Tibial nerve (tissue), 4 donors: ENCODE measurements at regions not wholly inside any gene's neighbourhood (a gene's known extent, or its start where the extent isn't known, plus 50 kb on each side); places are given as distances from the start of the nearest gene placed in this dataset.

Experiments used
- DNase-seq, 2 donors: peaks; one replicate each; pipeline ENCODE4 v3.0.0-alpha.2; 2019; ENCODE audit warnings: low spot score in 2 of 2
- H3K27ac ChIP-seq, 4 donors: fragments of 200-600 bp; sonication (generic) in 3 of 4; one replicate each; pipeline ENCODE4 v1.5.1; 2017 to 2019; ENCODE audit warnings: mild to moderate bottlenecking in 1 of 4
- H3K27me3 ChIP-seq, 2 donors: fragments of 200-600 bp; sonication (generic) in 1 of 2; one replicate each; pipeline versions ENCODE4 v1.5.1 to v1.6.0; 2017 to 2019
- H3K36me3 ChIP-seq, 3 donors: fragments of 200-600 bp; sonication (generic); one replicate each; pipeline ENCODE4 v1.5.1; 2018 to 2019
- H3K4me1 ChIP-seq, 4 donors: fragments of 200-600 bp; sonication (generic) in 3 of 4; one replicate each; pipeline ENCODE4 v1.5.1; 2017 to 2019
- H3K4me3 ChIP-seq, 4 donors: fragments of 200-600 bp; sonication (generic) in 3 of 4; one replicate each; pipeline ENCODE4 v1.5.1; 2017 to 2019; ENCODE audit warnings: mild to moderate bottlenecking in 1 of 4, moderate library complexity in 1 of 4
- H3K9me3 ChIP-seq, 4 donors: fragments of 200-600 bp; sonication (generic) in 3 of 4; one replicate each; pipeline ENCODE4 v1.5.1; 2017 to 2019
- CTCF ChIP-seq, 5 experiments: fragments of 200-600 bp in 3 of 5; fragments of 450-650 bp in 2 of 5; sonication (generic) in 3 of 5; IDR thresholded peaks; one replicate each; pipeline ENCODE4 v1.5.1; 2016 to 2019; ENCODE audit warnings: antibody characterized with exemption in 5 of 5, mild to moderate bottlenecking in 3 of 5, moderate library complexity in 2 of 5
- EP300 ChIP-seq, 2 donors: sonication (generic); formaldehyde crosslinking; IDR thresholded peaks; one replicate each; pipeline ENCODE4 v1.6.1; 2017; ENCODE audit warnings: antibody characterized with exemption in 2 of 2, mild to moderate bottlenecking in 1 of 2
- POLR2A ChIP-seq, 2 donors: fragments of 450-650 bp; IDR thresholded peaks; one replicate each; pipeline ENCODE4 v1.6.1; 2017; ENCODE audit warnings: antibody characterized with exemption in 2 of 2, mild to moderate bottlenecking in 2 of 2, moderate library complexity in 2 of 2
- WGBS, 2 donors: methylation state at CpG; one replicate each; pipeline ENCODE4 v1.1.5; 2018; 5-methylcytosine and 5-hydroxymethylcytosine counted together

- WGBS, 2 donors = 40 to 64% methylated on average over 4 of the region's 4 CpGs
- no peaks in the 10 kb centered on the region for H3K27me3 ChIP-seq
- TF ChIP-seq POLR2A (IDR thresholded peaks at IDR 0.05) = no peak
- TF ChIP-seq EP300 (IDR thresholded peaks at IDR 0.05) = no peak
- TF ChIP-seq CTCF (IDR thresholded peaks at IDR 0.05) = no peak
- H3K4me3 ChIP-seq = no peak overlapping the region
- H3K27ac ChIP-seq = no peak overlapping the region
- H3K4me1 ChIP-seq = no peaks in the 10 kb centered on the region
- no peak for DNase-seq
- no peaks in the 10 kb centered on the region for H3K9me3 ChIP-seq
- H3K36me3 ChIP-seq = no peaks in the 10 kb centered on the region
These were observed 193.4 kb downstream of the FBXO15 start for GRCh38 chr18:73954268-73954667.

- DNase-seq = no peak
- Histone ChIP-seq H3K9me3 (no peaks in the 10 kb centered on the region), H3K27me3 (no peaks in the 10 kb centered on the region), H3K4me3 (no peak overlapping the region), H3K27ac (no peak overlapping the region), H3K36me3 (no peaks in the 10 kb centered on the region), H3K4me1 (no peaks in the 10 kb centered on the region)
- 56 to 67% methylated on average over 7 of the region's 7 CpGs for WGBS, 2 donors
- TF ChIP-seq EP300 (IDR thresholded peaks at IDR 0.05) (no peak), CTCF (IDR thresholded peaks at IDR 0.05) (no peak), POLR2A (IDR thresholded peaks at IDR 0.05) (no peak)
These were observed 195.2 kb downstream of the FBXO15 start for GRCh38 chr18:73952296-73952946.

GRCh38 chr18:73950116-73950700 lies 197.4 kb downstream of the FBXO15 start:
- no peaks in the 10 kb centered on the region for H3K36me3 ChIP-seq
- DNase-seq = no peak
- TF ChIP-seq CTCF (IDR thresholded peaks at IDR 0.05) = no peak
- TF ChIP-seq POLR2A (IDR thresholded peaks at IDR 0.05) = no peak
- TF ChIP-seq EP300 (IDR thresholded peaks at IDR 0.05) = no peak
- no peaks in the 10 kb centered on the region for H3K9me3 ChIP-seq
- H3K4me1 ChIP-seq = no peaks in the 10 kb centered on the region
- no peak overlapping the region for H3K4me3 ChIP-seq
- H3K27me3 ChIP-seq = no peaks in the 10 kb centered on the region
- H3K27ac ChIP-seq = no peak overlapping the region
- WGBS, 2 donors = 81% methylated on average over 2 of the region's 2 CpGs

GRCh38 chr18:73948497-73948896 lies 199.1 kb downstream of the FBXO15 start:
- H3K27me3 ChIP-seq = no peaks in the 10 kb centered on the region
- TF ChIP-seq EP300 (IDR thresholded peaks at IDR 0.05) (no peak), POLR2A (IDR thresholded peaks at IDR 0.05) (no peak), CTCF (IDR thresholded peaks at IDR 0.05) (no peak)
- H3K27ac ChIP-seq = no peak overlapping the region
- DNase-seq = no peak
- H3K4me1 ChIP-seq = no peaks in the 10 kb centered on the region
- no peaks in the 10 kb centered on the region for H3K9me3 ChIP-seq
- 86 to 90% methylated on average over 3 of the region's 3 CpGs for WGBS, 2 donors
- no peak overlapping the region for H3K4me3 ChIP-seq
- no peaks in the 10 kb centered on the region for H3K36me3 ChIP-seq

- no peak for TF ChIP-seq EP300 (IDR thresholded peaks at IDR 0.05)
- TF ChIP-seq CTCF (IDR thresholded peaks at IDR 0.05) = no peak
- TF ChIP-seq POLR2A (IDR thresholded peaks at IDR 0.05) = no peak
- DNase-seq = no peak
- Histone ChIP-seq H3K4me3 (no peak overlapping the region), H3K36me3 (no peaks in the 10 kb centered on the region), H3K4me1 (no peaks in the 10 kb centered on the region), H3K27ac (no peak overlapping the region), H3K27me3 (no peaks in the 10 kb centered on the region), H3K9me3 (no peaks in the 10 kb centered on the region)
- 36 to 41% methylated on average over 4 of the region's 4 CpGs for WGBS, 2 donors
These were observed 199.6 kb downstream of the FBXO15 start for GRCh38 chr18:73948084-73948483.
